Nephron progenitor cell (in vitro differentiated cells): ENCODE measurements at regions not wholly inside any gene's neighbourhood (a gene's known extent, or its start where the extent isn't known, plus 50 kb on each side); places are given as distances from the start of the nearest gene placed in this dataset.

Experiments
- DNase-seq: peaks from one replicate; pipeline ENCODE4 v3.0.0; 2021
- H3K27ac Mint-ChIP-seq: 2 replicates; pipeline ENCODE4 v1.8.0; 2021; ENCODE audit warnings: mild to moderate bottlenecking, moderate library complexity, mixed read lengths
- H3K27me3 Mint-ChIP-seq: 2 replicates; pipeline ENCODE4 v1.8.0; 2021; ENCODE audit warnings: mild to moderate bottlenecking, low read depth, mixed read lengths; ENCODE audit not compliant: poor library complexity
- H3K36me3 Mint-ChIP-seq: 2 replicates; pipeline ENCODE4 v1.8.0; 2021; ENCODE audit warnings: low read depth, mixed read lengths
- H3K4me1 Mint-ChIP-seq: 2 replicates; pipeline ENCODE4 v1.8.0; 2021; ENCODE audit warnings: mixed read lengths
- H3K4me3 Mint-ChIP-seq: 2 replicates; pipeline ENCODE4 v1.8.0; 2021; ENCODE audit warnings: mild to moderate bottlenecking, moderate library complexity, mixed read lengths
- H3K9me3 Mint-ChIP-seq: 2 replicates; pipeline ENCODE4 v1.8.0; 2021; ENCODE audit warnings: mild to moderate bottlenecking, moderate library complexity, mixed read lengths
- CTCF ChIP-seq: fragments of 200-600 bp; sonication (generic); IDR thresholded peaks from 2 replicates; pipeline ENCODE4 v1.5.0; 2021; ENCODE audit warnings: antibody characterized with exemption

GRCh38 chr22:48729499-48730171, 1098.0 kb downstream of the BRD1 start:
- no peak for TF ChIP-seq CTCF
- Mint-ChIP-seq H3K27ac (no peak overlapping the region), H3K36me3 (peaks cover 11% of the 10 kb centered on the region), H3K27me3 (peaks cover 7% of the 10 kb centered on the region), H3K9me3 (peaks cover 36% of the 10 kb centered on the region), H3K4me1 (no peaks in the 10 kb centered on the region), H3K4me3 (no peak overlapping the region)
- DNase-seq, result no peak

- Mint-ChIP-seq H3K36me3 (peaks cover 11% of the 10 kb centered on the region), H3K27ac (no peak overlapping the region), H3K4me1 (no peaks in the 10 kb centered on the region), H3K4me3 (no peak overlapping the region), H3K9me3 (peaks cover 36% of the 10 kb centered on the region), H3K27me3 (peaks cover 14% of the 10 kb centered on the region)
- DNase-seq, result no peak
- TF ChIP-seq CTCF, result no peak
These were observed 1100.1 kb downstream of the BRD1 start for GRCh38 chr22:48727454-48728058.

- TF ChIP-seq CTCF, result no peak
- Mint-ChIP-seq H3K9me3 (peaks cover 28% of the 10 kb centered on the region), H3K4me1 (peaks cover 1% of the 10 kb centered on the region), H3K4me3 (no peak overlapping the region), H3K27ac (no peak overlapping the region), H3K36me3 (no peaks in the 10 kb centered on the region), H3K27me3 (peaks cover 12% of the 10 kb centered on the region)
- DNase-seq, result no peak
These were observed 1102.8 kb downstream of the BRD1 start for GRCh38 chr22:48724899-48725298.

DNA sequence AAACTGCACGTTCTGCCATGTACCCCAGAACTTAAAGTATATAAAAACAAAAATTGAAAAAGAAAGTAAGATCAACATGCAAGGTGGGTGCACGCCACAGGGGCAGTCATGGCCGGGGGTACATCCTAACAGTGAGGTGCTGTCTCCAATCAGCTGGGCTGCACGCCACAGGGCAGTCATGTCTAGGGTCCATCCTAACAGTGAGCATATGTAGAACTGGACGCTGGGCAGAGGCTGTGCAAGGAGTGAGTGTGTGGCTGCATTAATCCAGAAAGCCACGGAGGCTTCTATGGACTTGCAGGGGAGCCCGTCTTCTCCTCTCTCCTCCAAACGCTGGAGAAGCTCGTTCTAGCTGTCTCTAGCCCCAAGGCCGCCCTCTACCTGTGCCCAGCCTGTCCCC, 1105.0 kb downstream of the BRD1 start:
- Mint-ChIP-seq H3K27ac (no peak overlapping the region), H3K9me3 (peaks cover 25% of the 10 kb centered on the region), H3K4me3 (no peak overlapping the region), H3K27me3 (peaks cover 11% of the 10 kb centered on the region), H3K4me1 (peaks cover 16% of the 10 kb centered on the region), H3K36me3 (no peaks in the 10 kb centered on the region)
- no peak for TF ChIP-seq CTCF
- DNase-seq, result no peak

- no peaks in the 10 kb centered on the region for H3K36me3 Mint-ChIP-seq
- H3K27ac Mint-ChIP-seq, result no peak overlapping the region
- H3K27me3 Mint-ChIP-seq, result peaks cover 9% of the 10 kb centered on the region
- DNase-seq, result no peak
- TF ChIP-seq CTCF, result no peak
- H3K4me3 Mint-ChIP-seq, result no peak overlapping the region
- peaks cover 21% of the 10 kb centered on the region for H3K4me1 Mint-ChIP-seq
- H3K9me3 Mint-ChIP-seq, result peaks cover 12% of the 10 kb centered on the region
These were observed 1106.3 kb downstream of the BRD1 start for GRCh38 chr22:48721395-48721669.
